SKM-1 (cell line): ENCODE measurements at regions not wholly inside any gene's neighbourhood (a gene's known extent, or its start where the extent isn't known, plus 50 kb on each side); places are given as distances from the start of the nearest gene placed in this dataset.

Source experiments
- DNase-seq: peaks from one replicate; lab custom pipeline; 2025; ENCODE audit not compliant: unreplicated experiment; lab: John Stamatoyannopoulos, UW

DNA sequence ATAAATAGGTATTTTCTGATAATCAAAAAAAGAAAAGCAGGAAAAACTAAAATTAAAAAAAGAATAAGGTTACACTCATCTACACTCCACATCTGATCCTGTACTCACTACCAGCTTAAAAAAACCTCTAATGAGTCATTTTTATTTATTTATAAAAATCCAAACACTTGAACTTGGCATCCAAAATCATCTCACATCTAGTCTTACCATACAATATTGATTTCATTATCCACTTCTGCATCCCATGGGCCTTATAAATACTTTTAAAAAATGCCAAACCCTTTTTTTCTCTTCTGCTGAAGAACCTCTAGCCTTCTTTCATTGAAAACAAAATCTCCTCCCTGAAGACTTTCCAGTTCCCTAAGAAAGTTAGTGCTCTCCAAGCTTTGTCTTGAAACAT is 109.7 kb downstream of the TMTC3 start:
- no peak for DNase-seq

DNA sequence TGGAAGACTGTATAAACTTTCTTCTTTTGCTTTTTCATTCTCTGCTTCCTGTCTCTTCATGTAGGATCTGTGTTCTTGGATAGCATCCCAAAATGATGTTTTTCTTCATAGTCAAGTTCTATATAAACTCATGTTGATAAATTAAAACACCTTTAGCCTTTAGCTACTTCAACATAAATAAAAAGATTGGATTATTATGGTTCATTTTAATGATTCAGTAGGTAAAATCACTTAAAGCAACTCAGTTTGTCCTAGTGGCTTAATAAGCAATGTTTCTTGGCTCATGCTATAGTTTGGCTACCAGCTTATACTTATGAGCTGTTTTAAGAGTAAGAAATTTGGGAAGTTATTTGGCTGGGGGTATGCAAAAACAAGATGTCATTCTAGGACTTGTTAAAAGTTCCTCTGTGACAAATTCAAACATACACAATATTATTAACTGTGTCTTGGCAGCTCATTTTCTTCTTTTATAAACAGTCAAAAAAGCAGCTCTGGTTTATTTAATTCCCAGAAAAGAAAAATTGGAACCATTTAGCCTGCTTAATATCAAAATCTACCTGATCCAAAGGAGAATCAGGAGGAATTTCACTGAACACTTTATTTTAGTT is 111.4 kb downstream of the TMTC3 start:
- no peak for DNase-seq

DNA sequence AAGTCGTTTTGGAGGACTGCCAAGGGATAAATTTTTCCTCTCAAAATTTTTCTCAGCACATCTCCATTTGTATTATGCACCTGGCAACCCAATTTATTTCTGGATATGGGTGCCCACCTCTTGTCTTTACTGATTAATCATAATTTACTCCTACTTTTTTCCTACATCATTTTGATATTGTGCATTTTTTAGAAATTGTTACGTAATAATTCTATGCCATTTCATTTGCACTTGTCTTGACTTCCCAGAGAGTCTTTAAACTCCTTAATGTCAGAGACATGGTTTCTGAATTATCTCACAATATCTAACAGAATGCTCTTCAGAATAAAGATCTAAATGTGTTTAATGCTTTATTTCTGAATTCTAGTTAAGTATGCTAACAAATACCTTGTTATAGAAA is 113.1 kb downstream of the TMTC3 start:
- no peak for DNase-seq

DNA sequence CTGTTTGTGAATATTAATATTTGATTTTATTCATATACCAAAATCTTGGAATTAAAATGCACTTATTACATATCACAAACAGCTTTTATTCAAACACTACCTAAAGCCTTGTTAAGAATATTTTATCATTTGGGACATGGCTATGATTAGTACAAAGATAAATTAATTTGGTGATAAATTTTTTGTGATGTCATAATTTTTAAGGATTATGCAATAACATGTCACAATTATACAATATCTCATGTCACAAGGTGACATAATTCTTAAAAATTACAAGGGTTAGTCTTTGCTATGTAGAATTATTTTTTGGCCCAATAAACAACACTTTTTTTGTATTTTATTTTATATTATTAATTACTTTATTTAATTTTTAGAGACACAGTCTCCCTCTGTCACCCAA is 113.7 kb downstream of the TMTC3 start:
- no peak for DNase-seq

DNA sequence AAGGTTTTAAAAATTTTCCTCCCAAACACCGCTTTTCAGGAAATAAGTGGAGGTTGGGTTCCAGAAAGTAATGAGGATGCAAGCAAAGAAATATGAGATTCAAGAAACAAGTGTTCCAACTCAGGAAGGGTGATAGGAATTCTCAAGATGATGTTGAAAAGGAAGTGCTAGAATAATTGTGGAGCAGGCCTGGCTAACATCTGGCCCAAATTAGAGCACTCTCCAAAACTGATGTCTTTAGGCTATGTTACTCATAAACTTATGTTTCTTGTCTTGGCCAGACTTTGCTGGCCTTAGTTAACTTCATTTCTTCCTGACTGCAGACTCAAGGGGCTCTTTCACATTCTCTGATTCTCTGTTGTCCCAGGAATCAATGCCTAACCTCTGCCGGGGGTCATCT is 116.3 kb downstream of the TMTC3 start:
- no peak for DNase-seq

DNA sequence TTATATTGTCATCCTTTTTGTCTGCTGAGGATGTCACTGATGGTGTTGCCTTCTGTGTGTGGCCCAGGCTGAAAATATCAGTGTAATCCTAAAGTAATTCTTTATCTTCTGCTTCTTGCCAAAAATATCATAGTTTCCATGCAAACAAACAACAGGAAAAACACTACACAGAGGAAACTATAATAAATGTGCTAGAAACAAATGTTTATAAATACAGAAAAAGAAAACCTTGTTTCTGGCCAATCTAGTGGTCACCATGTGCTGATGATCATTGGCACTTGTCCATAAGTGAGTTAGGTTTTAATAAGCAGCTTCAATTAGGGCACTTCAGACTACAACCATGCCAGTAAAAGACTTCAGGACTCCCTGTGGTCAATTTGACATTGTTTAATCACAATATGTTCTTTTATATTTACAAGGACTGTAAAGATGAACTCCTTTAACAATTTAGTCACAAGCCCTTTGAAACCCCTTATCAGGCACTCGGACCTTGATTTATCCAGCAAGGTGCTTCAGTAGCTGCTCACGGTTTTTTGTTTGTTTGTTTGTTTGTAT is 124.8 kb downstream of the TMTC3 start:
- no peak for DNase-seq

DNA sequence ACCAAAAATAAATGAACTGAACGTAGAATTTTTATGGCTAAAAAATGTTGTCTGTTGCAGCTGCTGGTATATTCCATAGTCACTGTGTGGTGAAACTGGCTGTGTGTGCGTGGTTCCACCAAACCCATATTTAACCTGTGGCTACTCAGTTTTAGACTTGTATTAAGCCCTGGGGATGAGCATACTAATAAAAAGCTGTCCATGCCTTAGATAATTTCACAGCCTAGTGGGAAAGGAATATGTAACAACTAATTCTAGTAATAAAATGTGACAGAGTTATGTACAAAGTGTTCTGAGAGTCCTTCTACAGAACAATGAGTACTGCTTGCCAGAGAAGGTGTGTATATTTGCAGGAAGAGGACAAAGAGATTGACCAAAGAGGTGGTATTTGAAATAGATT is 125.5 kb downstream of the TMTC3 start:
- DNase-seq, result no peak

DNA sequence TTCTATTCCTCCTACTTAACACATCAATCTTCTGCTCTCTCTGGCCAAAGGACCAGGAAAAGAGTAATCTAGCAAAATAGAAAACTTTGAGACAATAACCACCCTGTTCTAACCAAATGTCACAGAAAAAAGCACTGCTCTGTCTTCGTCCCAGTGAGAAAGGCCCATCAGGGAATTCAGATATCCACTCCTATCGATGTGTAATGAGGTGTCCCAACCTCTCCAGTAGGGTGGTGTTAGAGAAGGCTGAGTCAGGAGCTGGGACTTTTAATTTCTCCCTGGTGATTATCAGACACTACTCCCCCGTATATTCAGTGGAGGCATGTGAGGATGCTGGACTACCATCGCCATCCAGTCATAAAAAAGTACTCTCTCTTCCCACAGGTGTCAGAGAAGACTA is 130.3 kb downstream of the TMTC3 start:
- no peak for DNase-seq

DNA sequence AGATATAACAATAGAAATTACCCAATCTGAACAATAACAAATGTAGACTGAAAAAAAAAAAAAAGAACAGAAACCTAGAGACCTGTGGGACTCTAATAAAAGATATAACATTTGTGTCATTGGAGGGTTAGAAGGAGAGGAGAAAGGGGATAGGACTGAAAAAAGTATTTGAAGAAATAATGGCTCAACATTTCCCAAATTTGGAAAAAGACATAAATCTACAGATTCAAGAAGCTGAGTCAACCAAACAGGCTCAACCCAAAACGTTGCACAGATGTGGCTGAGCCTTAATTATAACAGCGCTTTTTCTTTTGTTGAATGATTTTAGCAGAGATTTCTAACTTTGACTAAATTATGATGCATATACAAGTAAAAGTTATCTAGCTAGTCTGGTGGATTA is 131.3 kb downstream of the TMTC3 start:
- DNase-seq, result no peak

DNA sequence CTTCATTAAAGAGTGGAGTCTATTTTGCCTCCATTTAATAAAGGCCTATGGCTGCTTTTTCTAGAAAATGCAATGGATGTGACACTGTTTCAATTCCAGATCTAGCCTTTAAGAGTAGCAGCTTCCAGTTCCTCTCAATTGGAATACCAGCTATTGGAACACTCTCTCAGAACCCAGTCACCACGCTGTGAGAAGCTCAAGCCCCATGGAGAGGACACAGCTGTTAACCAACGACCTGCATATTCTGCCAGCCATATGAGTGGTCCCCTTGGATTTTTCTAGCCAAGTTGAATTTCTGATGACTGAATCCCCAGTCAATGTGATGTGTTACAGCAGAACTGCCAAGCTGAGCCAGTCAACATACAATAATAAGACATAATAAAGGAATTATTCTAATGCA is 131.8 kb downstream of the TMTC3 start:
- DNase-seq, result no peak

DNA sequence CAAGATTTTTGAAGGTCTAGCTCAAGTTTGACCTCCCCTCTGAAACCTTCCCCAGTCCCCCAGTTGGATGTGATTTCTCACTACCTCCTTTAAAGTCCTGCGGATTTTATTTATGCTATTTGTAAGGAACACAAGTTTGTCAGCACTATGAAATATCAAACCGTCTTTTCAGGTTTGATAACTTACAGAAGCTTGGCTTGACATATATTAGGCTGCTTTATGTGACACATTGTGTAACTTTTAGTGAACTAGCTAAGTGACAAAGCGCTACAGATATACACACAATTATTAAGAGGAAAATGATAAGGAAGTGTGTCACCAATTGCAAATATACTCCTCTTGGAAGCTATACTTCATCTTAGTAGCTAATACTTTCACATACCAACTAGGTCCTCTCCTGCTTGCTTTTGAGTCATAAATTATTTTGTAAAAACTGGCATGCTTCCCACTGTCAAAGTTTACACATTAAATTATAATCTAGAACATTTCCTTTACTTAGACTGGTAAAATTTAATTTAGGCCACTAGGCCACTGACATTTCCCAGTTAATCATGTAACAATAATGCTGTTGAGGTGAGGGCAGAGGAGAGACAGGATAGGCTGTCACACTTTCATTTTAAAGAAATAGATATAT is 149.5 kb downstream of the TMTC3 start:
- DNase-seq, result no peak

DNA sequence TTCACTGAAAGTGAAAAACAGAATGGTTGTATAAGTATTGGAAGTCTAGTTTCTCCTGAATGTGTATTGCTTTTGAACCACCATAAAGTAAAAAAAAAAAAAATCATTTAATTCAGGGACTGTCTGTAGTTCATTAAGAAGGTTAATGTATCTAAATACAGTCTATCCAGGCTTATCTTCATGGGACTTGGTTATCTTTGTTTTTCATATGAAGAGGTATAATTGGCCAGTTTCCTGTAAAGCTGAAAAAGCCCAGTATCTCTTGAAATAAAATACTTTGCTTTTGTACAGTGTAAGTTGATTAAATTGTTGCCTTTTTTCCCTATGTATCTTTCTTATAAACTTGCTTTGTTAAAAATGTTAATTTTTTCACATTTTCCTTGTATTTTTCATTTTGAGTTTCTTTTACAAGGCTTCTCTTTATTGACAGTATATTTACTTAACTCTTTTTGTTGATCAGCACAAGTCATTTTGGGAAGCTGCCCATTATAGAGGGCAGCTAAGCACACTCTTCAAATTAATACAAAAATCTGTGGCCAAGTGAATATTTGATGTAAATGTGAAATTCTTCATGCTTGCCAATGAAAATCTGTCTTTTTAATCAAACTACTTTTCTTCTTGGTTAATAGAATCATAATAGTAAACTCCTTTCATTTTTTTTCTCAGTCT is 156.0 kb downstream of the TMTC3 start:
- DNase-seq, result no peak

DNA sequence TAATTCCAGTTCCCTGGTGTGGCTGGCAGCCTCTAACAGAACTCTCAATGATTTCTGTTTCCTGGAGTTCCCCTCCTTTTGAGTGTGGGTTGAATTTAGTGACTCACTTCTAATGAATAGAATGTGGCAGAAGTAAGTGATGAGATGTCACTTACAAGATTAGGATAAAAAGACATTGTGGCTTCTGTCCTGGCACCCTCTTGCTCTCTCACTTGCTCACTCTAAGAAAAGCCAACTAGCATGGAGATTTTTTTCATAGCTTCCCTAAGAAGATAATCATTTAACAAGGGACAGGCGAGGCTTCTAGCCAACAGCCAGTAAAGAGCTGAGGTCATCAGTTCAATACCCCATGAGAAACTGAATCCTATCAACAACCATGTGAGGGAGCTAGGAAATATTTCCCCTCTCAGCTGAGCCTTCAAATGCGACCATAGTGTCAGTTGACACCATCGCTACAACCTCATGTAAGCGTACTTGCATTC is 156.7 kb downstream of the TMTC3 start:
- DNase-seq, result no peak

DNA sequence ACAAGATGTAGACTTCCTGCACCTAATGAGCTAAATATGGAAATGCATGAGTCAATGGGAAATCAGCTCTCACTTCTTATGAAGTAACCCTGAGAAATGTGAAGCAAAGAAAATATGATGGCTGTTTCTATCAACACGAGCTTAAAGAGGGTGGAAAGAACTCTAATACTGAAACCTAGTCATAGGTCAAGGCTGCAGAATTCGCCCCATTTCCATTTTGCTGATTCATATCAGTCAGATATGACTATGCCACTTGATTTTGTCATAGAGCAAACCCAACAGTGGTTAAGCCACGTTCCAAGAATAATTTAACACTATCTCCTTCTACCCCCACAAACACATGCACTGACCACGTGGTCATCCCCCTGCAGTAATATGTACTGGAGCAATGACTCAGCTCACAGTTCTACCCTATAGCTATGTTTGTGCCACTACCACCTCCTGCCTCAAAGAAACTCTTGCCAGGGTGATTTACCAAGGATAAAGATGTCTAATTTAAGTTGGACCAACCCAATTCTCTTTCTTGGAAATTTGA is 157.5 kb downstream of the TMTC3 start:
- DNase-seq, result no peak

DNA sequence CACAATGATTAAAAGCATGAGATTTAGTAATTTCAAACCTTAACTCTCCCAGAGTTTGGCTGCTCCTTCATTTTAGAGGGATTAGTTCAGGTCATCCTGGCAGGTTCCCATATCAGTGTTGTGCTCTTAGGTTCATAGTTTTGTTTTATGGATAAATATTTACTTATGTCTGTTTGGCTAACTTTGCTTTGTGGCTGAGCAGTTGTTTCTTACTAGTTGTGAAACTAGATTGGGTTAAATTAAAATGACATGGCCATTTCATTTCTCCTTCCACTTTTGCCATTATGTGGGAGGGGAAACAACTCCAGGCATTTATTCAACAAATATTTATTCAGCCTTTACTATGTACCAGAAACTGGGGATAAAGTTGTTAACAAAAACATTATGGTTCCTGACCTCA is 158.8 kb downstream of the TMTC3 start:
- DNase-seq, result no peak

DNA sequence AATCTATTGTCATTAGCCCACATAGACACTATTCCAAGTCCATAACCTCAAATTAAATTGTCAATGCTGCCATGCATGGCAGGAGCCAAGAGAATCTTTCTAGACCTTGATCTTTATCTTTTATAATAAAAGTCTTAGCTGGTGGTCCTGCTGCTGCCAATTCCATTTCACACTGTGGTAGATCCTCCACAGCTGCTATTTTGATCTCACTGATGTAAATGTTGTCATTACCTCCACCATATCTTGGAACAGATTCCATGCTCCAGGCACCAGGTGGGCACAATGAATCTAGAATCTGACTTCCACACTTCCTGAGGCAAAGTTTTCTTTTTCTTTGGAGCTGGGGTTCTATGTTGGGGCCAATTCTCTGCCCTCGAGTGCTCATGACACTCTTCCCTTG is 161.2 kb downstream of the TMTC3 start:
- DNase-seq, result no peak

DNA sequence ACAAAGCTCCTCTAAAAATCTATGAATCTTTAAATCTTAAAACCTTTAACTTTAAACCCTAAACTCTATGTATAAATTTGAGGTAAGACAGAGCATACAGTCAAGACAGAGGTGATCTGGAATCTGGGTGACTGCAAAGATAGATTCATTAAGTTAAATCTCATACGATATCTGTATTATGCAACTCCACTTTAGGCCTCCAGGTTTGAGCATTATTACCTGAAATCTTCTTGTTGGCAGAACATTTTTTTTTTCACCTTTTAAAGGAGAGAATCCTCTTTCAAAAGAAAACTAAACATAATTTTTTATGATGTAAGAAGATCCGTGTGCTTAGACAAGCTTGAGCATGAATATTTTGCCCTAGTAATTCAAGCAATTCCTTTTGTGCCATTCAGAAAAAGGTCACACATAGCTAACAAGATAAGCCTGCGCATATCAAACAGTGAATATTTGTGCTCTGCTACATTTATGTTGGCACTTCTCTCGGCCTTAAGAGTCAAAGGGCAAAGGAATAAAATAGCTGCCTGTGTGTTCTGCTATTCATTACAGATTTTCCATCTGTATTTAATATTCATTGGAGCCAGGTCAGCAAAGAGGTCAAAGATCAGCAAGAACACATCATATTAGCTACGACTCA is 163.3 kb downstream of the TMTC3 start:
- DNase-seq, result no peak

DNA sequence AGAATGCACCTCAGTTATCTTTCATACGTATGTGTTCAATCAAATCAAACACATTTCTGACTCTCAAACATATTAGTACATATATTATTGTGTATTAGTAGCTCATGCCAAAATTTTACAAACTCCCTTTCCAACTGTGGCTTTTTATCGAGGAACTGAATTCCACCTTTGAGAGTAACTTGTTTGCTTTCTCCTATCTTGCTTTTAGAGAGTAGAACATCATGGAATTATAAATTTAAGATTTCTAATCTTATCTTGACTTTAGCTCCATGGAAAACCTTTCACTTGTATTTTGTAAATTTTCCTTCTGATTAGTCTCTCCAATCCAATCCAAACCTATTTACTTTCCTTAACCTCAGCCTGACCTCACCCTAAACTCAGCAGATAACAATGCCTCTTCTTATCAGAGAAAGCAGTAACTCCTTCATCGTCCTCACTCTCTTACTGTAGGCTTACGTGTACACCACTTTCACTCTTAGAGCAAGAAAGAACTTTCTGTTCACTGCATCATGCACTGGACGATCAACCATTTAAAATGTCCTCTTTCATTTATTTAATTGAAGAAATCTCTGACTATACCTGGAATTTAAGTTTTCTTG is 164.5 kb downstream of the TMTC3 start:
- no peak for DNase-seq

DNA sequence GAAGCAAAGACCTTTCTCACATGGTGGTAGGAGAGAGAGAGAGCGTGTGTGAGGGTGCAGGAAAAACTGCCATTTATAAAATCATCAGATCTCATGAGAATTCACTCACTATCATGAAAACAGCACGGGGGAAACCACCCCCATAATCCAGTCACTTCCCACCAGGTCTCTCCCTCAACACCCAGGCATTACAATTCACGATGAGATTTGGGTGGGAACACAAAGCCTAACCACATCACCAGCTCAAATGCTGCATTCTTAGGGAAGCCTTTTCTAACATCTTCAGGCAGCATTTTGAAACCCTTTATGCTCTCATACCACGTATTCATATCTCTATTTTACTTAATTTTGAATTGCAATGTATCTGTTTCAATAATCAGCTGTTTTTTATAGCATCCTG is 165.9 kb downstream of the TMTC3 start:
- DNase-seq, result no peak

DNA sequence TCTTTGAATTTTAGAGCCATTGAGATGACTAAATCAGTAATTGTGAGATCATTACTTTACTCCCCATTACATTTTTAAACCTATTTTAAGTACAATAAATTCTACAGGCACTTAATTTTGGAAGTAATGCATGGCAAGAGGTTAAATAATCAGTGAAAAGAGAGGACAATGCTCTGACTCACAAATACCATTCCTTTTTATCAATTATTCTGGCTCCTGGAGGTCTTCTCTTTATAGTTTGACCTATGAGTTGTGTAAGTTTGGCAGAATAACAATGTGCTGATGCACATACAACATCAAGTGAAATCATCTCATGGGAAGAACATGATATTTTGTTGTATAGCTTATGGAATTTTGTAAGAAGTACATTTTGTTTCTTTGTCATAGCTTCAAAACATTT is 166.7 kb downstream of the TMTC3 start:
- DNase-seq, result no peak

DNA sequence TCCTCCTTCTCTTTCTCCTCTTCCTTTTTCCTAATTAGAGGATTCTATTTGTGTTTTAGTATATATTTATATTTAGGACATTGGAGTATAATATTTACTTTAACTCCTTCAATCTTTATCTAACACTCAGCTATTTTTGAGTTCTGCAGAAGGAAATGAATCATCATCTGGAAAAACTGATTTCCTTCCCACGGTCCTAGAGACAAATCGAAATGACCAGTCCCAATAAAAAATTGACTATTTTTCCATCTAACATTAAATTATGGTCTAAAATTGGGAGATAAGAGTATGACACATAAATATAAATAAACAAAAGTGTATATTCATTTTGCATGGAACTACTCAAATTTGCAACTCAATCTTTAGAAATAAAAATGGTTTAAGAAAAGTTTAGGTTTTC is 167.4 kb downstream of the TMTC3 start:
- no peak for DNase-seq
